ENCODE measurements at regions not wholly inside any gene's neighbourhood (a gene's known extent, or its start where the extent isn't known, plus 50 kb on each side); places are given as distances from the start of the nearest gene placed in this dataset.

GRCh38 chr5:88540471-88541115 is 271.9 kb upstream of the TMEM161B start:
- no peak for DNase-seq

GRCh38 chr5:88539693-88540365 is 271.2 kb upstream of the TMEM161B start:
- DNase-seq, result no peak

- DNase-seq, result no peak
These were observed 270.4 kb upstream of the TMEM161B start for GRCh38 chr5:88539026-88539425.

- DNase-seq, result no peak
These were observed 267.5 kb upstream of the TMEM161B start for GRCh38 chr5:88536146-88536545.

- no peak for DNase-seq
These were observed 256.3 kb upstream of the TMEM161B start for GRCh38 chr5:88524941-88525340.

GRCh38 chr5:88519066-88519465 is 250.4 kb upstream of the TMEM161B start:
- no peak for DNase-seq

- no peak for DNase-seq
These were observed 249.7 kb upstream of the TMEM161B start for GRCh38 chr5:88518131-88519016.

- no peak for DNase-seq
These were observed 247.5 kb upstream of the TMEM161B start for GRCh38 chr5:88515881-88516819.

GRCh38 chr5:88515068-88515467 is 246.4 kb upstream of the TMEM161B start:
- DNase-seq, result no peak

GRCh38 chr5:88509403-88509802 is 240.8 kb upstream of the TMEM161B start:
- DNase-seq, result no peak

GRCh38 chr5:88507261-88507660 is 238.6 kb upstream of the TMEM161B start:
- DNase-seq, result no peak

- DNase-seq, result no peak
These were observed 234.8 kb upstream of the TMEM161B start for GRCh38 chr5:88503406-88503805.

- no peak for DNase-seq
These were observed 234.3 kb upstream of the TMEM161B start for GRCh38 chr5:88503041-88503345.

GRCh38 chr5:88502179-88503040 is 233.8 kb upstream of the TMEM161B start:
- DNase-seq, result no peak

- no peak for DNase-seq
These were observed 227.2 kb upstream of the TMEM161B start for GRCh38 chr5:88495810-88496209.

- DNase-seq, result no peak
These were observed 222.2 kb upstream of the TMEM161B start for GRCh38 chr5:88490874-88491273.

- DNase-seq, result no peak
These were observed 220.7 kb upstream of the TMEM161B start for GRCh38 chr5:88489364-88489763.

GRCh38 chr5:88488561-88488960 is 219.9 kb upstream of the TMEM161B start:
- no peak for DNase-seq

GRCh38 chr5:88488130-88488529 is 219.5 kb upstream of the TMEM161B start:
- no peak for DNase-seq

- no peak for DNase-seq
These were observed 218.4 kb upstream of the TMEM161B start for GRCh38 chr5:88487066-88487465.

GRCh38 chr5:88486431-88486830 is 217.8 kb upstream of the TMEM161B start:
- DNase-seq, result no peak

- DNase-seq, result no peak
These were observed 216.9 kb upstream of the TMEM161B start for GRCh38 chr5:88485531-88485930.

All from NCI-H2029 (cell line).